ENCODE measurements at regions not wholly inside any gene's neighbourhood (a gene's known extent, or its start where the extent isn't known, plus 50 kb on each side); places are given as distances from the start of the nearest gene placed in this dataset.
"Not testable (repeated sequence)": the region's sequence is repeated elsewhere in the genome, so short reads cannot be mapped to it uniquely, and the experiment has no call there.

DNA sequence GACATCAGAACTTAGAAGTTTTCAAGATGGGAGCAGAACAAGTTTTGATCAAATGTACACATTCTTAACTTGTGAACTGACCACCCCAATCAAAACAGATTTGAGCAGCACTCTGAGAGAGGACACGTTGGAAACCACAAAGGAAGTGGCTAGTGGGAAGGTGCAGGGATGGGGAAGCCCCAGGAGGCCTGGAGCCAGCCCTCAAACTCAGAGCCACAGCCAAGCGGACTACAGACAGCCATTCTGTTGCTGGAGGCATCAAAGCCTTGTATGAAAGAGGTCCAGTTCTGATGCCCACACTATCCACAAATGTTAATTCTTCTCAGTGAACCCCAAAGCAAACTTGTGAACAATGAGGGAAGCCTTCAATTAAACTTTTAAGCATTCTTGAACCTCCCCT lies 143.6 kb upstream of the RAB4A start:
- DNase-seq (ENCODE audit: low spot score) = no peak

DNA sequence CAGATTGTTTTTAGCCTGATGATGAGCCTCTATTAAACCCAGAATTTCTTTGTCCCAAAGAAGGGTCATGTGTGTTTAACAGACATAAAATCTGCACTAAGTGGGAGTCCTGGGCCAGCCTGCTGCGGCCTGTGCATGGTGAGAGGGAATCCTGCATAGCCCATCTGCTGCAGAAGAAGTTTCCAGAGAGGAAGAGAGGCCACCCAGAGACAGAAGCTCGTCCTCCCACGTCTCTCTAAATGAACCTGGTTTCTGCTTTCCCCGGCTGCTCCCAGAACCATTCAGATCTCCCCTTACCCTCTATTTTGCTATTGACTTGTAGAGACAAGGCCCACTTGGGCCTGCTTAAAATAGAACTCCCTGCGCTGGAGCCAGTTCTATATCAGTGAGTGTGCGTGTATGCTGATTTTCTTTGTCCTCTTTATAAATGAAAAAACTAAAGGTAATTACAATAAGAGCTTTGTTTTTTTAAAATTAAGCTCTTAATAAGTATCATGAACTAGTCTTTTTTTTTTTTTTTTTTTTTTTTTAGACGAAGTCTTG lies 142.8 kb upstream of the RAB4A start:
- no peak for DNase-seq (ENCODE audit: low spot score)

DNA sequence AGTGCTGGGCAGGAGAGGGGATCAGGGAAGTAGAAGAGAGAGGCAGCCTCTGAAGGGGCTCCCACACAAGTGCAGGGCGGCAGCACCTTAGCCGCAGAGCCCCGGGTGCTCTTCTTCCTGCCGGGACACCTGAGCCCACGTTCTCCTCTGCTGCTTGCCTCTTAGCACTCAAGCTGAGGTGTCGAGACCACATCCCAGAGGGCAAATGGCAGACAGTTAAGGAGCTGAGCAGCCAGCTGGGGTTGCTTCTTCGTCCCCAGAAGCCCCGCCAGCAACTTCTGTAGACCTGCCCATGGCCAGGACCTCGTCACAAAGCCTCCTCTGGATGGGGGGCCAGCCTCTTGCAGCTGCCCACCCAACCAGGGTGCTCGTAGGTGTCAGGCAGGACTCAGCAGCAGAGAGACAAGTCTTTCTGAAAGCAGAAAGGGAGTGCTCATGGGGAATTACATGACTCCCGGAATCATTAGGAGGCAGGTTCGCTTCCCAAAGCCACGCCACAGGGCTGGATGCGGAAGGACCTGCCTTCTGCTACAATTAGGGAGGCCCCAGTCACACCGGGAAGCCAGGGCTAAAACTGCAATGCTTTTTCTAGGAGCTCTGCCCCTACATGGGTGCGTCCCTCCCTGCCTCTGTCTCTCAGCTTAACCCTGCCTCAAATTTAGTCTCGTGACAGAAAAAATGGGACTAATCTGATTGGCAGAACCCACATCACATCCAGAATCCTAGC lies 141.4 kb upstream of the RAB4A start:
- no peak for DNase-seq (ENCODE audit: low spot score)

DNA sequence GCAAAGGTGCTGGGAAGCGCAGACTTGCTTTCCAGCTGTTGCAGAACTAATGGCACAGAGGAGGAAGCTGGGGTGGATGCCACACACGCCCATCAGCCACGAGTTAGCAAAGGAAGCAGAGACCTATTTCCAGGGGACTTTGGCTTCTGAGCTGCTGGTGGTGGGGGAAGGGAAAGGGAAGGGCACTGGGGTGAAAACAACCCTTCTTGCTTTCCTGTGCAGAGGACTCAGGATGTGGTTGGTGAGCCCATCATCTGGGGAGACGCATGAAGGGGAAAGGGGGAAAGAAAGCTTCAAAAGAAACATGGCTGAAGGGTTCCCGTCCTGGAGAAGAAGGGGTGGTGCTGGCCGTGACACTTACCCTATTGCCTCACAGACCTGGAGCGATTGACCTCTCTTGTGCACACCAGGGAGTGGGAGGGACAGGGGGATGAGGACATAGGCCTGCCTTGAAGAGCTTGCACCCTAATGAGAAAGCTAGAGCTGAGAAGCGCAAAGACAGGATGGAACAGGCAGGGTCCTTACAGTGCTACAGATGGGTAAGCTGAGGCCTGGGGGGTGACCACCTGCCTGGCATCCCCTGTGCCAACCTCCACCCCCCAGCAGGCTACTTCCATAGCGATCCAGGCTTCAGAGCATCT lies 140.8 kb upstream of the RAB4A start:
- DNase-seq (ENCODE audit: low spot score) = no peak

DNA sequence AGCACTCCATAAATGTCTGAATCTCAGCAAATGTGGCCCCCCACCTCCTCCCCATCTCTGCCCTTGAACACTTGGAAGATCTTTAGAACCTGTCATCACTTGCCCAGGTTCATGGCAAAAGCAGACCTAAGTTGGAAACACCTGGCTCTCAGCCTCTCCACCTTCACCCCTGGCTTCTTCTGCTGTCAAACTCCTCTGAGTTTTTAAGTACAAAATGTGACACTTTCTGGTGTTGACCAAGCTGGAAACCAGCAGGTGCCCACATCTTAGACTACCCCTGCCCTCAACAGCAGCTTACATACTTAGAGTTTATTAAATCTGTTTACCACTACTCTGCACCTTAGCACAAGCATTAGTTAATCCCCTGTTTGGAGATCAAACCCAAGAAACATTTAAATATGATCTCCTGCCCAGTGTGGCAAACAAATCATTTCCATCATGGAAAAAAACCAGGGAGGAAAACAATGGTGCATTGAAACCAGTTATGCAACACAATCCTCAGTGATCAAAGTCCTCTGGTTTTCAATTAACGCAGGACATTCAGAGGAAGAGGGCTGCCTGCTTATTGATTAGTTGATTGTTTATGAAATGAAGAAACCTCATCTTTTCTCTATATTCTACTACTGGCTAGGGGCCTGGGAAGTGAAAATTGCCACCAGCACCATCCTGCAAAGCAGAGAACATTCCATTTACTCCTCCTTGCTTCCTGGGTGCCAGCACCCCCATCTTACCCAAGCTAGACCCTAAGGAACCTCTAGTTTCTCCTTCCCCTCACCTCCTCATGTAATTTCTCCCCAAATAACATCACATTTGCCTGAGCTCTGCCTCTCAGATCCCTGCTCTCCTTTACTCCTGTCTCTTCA lies 139.4 kb upstream of the RAB4A start:
- no peak for DNase-seq (ENCODE audit: low spot score)

DNA sequence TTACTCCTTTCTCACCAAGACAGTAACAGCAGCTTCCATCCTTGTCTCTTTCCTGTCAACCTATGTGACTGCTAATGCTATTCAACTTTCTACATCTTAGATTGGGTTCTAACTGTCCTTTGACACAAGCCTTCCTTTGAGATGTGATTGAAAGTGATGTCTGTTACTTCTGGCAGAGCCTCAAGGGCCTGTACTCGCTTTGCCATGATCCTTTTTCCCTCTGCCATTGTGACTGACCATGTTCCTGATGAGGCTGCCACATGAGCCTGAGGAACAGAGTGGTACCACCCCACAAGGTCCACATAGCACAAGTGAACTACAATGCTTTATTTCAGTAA lies 138.8 kb upstream of the RAB4A start:
- no peak for DNase-seq (ENCODE audit: low spot score)

DNA sequence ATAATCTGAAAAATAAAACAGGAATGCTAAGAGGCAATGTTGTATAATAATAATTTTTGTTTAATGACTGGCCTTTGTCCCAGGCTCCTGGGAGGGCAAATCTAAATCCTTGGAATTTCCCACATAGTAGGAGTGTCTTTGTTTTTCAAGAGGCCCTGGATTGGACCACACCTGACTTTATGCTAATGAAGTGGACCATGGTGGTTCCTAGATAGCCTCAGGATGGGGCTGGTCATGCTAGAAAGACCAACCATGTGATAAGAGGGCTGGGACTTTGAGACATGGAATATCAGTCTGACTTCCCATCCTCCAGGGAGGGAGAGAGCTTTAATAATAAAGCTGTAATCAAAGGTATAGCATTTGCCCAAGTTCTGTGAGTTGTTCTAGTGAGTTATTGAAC lies 138.2 kb upstream of the RAB4A start:
- DNase-seq (ENCODE audit: low spot score) = no peak

DNA sequence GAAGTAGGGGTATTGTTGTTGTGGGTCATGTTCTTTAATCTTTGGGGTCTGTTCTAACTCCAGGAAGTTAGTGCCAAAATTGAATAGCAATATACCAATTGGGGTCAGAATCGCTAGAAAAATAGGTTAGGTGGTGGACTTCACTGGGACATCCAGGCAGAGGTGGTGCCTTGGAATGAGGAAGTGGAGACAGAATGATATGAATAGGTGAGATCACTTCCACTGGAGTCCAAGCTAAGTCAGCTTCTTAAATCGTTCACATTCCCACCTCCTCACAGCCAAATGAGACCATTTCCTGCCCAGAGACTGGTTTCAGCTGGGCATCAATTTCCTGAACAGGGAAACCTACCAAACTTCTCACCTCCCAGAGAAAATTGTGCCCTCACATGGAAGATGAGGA lies 137.8 kb upstream of the RAB4A start:
- no peak for DNase-seq (ENCODE audit: low spot score)

DNA sequence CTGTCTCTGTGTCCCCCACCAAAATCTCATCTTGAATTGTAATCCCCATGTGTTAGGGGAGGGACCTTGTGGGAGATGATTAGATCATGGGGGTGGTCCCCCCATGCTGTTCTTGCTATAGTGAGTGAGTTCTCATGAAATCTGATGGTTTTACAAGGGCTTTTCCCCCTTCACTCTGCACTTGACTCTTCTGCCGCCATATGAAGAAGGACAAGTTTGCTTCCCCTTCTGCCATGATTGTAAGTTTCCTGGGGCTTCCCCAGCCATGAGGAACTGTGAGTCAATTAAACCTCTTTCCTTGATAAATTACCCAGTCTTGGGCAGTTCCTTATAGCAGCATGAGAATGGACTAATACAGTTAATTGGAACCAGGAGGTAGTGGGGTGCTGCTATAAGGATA lies 137.1 kb upstream of the RAB4A start:
- DNase-seq (ENCODE audit: low spot score) = no peak

DNA sequence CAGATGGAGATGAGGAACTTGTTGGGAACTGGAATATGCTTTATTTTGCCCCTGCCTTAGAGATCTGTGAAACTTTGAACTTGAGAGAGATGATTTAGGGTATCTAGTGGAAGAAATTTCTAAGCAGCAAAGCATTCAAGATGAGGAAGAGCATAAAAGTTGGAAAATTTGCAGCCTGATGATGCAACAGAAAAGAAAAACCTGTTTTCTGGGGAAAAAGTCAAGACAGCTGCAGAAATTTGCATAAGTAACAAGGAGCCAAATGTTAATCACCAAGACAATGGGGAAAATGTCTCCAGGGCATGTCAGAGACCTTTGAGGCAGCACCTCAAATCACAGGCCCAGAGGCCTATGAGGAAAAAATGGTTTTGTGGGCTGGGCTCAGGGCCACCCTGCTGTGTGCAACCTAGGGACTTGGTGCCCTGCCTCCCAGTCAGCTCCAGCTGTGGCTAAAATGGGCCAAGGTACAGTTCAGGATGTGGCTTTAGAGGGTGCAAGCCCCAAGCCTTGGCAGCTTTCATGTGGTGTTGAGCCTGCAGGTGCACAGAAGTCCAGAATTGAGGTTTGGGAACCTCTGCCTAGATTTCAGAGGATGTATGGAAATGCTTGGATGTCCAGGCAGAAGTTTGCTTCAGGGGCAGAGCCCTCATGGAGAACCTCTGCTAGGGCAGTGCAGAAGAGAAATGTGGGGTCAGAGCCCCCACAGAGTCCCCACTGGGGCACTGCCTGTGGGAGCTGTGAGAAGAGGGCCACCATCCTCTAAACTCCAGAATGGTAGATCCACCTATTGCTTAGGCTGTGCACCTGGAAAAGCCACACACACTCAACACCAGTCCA lies 136.3 kb upstream of the RAB4A start:
- DNase-seq (ENCODE audit: low spot score) = not testable (repeated sequence)

DNA sequence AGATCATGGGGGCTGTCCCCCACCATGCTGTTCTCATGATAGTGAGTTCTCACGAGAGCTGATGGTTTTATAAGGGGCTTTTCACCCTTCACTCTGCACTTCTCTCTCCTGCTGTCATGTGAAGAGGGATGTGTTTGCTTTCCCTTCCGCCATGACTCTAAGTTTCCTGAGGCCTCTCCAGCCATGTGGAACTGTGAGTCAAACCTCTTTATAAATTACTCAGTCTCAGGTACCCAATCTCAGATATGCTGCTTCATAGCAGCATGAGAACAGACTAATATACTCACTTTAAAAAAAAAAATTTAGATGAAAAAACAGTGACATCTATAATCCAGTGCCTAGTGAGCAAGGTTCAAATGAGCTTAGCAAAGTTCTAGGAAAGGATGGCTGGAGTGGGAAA lies 135.1 kb upstream of the RAB4A start:
- DNase-seq (ENCODE audit: low spot score) = no peak

DNA sequence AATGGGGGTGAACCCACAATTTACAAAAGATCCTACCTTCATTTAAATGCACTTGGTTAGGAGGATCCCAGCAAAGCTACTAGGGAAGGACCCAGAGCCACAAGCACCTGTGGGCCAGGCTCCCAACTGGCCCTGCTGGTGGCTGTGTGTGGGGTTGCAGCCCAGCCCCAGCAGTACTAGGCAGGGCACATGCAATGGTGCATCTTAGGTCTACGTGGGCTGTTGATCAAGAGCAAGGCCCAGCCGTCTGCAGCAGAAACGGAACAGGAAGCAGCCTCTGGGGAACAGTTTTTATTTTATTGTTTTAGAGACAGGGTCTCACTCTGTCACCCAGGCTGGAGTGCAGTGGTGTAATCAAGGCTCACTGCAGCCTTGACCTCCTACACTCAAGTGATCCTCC lies 134.1 kb upstream of the RAB4A start:
- no peak for DNase-seq (ENCODE audit: low spot score)

DNA sequence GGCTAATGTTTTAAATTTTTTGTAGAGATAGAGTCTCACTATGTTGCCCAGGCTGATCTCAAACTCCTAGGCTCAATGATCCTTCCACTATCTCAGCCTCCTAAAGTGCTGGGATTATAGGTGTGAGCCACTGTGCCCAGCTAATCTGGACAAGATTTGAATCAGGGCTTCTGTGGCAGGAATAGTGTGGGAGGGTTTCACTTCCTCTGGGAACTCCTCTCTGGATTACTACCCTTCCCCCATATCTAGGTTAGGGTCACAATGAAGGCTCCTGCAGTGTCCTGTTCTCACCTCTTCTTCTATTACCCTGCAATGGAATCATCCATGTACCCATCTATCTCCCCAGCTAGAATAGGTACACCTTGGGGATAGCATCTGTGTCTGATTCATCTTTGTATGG lies 133.6 kb upstream of the RAB4A start:
- DNase-seq (ENCODE audit: low spot score) = no peak

DNA sequence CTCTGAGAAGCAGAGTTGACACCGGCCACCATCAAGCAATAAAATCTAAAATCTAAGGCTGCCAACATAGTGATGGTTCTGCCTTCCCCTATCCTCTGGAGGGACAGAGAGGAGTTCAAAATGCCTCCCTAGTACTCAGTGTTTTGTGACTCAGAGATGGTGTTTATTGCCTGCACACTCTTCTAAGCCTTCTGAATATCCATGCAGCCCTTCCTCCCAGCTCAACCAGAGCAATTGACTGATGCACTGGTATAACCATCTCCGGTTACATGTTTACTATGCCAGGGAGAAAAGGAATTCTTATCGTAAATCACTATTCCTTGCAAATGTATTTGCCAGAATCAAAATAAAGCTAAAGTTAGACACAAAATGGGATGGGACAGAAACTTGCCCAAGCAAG lies 132.9 kb upstream of the RAB4A start:
- no peak for DNase-seq (ENCODE audit: low spot score)

DNA sequence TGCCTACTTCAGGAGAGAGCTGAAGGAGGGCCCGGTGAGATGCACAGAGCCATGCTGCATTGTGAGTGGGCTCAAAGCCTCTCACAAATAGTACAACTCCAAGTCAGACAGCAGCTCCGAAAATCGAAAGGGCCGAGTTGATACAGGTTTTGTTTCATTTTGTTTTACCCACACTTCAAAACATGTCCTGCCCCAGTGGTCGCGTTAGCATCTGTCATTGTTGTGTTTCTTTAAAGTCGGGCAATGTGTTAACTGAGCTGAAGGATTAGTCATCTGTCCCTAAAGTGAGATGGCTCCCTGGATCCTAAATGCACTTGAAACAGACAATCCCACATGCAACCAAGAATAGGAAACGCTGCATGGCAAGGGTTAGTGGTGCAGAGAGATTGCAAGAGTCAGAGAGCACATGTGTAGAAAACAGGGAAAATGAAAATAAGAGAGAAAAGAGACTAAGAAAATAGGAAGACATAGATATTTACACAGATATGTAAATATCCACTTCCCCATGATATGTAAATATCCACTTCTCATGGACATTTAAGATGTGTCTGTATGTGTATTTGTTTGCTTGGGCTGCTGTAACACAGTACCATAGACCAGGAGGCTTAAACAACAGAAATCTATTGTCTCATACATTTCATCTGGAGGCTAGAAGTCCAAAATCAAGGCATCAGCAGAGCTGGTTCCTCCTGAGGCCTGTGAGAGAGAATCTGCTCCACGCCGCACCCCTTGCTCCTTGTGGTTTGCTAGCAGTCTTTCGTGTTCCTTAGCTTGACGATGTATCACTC lies 131.4 kb upstream of the RAB4A start:
- DNase-seq (ENCODE audit: low spot score) = no peak

DNA sequence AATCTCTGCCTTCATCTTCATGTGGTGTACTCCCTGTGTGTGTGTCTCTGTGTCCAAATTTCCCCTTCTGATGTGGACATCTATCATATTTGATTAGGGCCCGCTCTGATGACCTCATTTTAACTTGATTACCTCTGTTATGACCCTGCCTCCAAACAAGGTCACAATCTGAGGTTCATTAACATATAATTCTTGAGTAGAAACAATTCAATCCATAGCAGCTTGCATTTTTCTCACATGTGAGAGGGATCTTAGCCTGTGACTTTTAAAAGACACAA lies 130.9 kb upstream of the RAB4A start:
- DNase-seq (ENCODE audit: low spot score) = no peak

DNA sequence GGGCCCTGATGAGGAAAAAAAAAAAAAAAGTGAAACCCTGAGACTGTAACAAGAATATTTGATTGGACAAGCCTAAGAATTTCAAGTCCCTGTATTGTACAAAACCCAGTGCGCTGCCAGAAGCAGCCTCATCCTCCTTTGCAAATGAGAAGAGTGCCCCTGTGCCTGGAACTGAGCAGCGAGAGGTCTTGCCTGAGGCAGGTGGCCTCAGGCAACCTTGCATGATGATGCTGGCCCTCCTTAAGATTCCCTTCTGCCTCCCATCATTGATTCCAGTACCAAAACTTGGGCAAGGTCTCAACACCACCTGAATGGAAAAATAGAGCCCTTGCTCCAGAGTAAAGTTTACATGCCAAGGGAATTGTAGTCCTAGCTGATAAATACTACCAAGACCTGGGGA lies 129.6 kb upstream of the RAB4A start:
- DNase-seq (ENCODE audit: low spot score) = no peak

DNA sequence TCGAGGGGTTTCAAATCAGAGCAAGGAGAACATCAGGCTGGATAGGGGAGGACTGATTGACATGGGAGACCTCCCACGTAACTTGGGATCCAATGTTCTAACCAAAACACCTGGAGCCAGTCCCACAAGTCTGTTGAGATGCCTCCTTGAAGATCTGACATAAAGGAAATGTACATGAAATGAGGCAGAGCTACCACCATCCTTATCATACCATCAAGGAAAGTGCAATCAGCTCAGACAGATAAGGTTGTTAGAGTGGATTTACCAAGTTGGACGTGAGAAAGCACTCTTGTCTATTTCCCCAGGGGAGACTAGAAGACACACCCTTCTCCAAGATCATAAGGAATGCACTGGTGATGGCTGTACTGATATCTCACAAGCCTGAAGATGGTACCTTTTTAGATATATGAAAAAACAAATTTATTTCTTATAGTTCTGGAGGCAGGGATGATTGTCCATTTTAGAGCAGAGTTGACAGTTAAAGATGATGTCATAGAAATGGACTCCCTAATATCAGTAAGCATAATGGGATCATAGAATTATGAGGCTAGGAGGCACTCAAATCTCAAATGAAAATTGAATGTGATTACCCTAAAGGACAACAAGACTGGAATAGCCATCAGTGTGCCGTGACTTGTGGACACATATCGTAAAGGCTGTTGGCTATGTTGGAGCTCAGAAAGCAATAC lies 129.1 kb upstream of the RAB4A start:
- DNase-seq (ENCODE audit: low spot score) = peak; percentile 57

DNA sequence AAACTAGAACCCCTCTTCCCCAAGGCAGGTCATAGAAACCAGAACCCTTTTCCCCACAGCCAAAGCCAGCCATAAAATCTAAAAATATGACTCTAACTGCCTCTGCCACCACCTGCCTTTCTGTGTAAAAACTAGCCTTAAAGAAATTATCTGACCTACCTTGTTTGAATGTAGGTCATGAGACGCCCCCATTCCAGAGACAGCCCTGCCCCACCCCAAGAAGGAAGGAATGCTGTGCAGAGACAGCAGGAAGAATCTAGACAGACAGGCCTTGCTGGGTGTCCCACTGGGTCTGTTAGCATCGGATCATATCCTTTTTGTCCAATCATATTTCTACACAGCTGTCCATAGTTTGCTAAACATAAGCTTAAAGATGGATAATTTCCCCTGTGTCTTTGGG lies 128.4 kb upstream of the RAB4A start:
- DNase-seq (ENCODE audit: low spot score) = no peak

DNA sequence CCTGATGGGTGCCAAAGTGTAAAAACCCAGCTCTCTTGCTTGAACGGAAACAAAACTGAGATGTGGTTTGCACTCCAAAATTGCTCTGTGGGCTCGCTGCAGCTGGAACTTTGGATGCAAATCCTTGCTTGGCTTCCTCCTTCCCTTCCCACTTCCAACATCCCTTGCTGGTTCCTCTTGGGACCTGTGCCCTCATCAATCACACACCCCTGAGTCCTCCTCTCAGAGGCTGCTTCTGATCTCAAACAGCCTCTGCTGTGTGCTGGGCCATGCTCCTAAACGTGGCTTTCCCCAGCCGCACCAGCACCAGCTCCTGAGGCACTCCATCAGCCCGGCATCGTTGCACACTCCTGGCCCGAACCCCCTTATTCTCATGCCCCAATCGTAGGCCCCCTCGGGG lies 124.3 kb upstream of the RAB4A start:
- no peak for DNase-seq (ENCODE audit: low spot score)

DNA sequence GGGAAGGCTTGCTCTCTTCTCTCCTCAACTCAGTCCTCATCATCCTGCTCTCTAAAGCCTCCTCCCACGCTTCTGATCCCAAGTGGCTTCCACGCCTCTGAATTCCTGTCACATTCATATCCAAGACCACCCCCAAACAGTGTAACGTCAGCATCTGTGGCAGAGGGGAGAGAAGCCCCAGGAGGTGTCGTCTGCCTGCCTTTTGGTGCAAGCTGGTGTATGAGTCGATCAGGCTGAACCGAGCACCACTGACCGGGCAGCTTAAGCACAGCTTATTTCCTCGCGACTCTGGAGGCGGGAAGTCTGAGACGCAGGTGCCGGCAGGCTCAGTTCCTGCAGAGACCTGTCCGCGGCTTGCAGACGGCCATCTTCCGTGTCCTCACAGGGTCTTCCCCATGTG lies 123.8 kb upstream of the RAB4A start:
- DNase-seq (ENCODE audit: low spot score) = no peak
